ENCODE measurements at regions not wholly inside any gene's neighbourhood (a gene's known extent, or its start where the extent isn't known, plus 50 kb on each side); places are given as distances from the start of the nearest gene placed in this dataset.

- TF ChIP-seq TEAD4 (IDR thresholded peaks at IDR 0.05; ENCODE audit: low read depth, low read length) = no peak
- no peak for TF ChIP-seq JUN (IDR thresholded peaks at IDR 0.05; ENCODE audit: low read depth, low read length)
- no peak for TF ChIP-seq BCL11A (IDR thresholded peaks at IDR 0.05; ENCODE audit: low read depth in 2 of 2, low read length in 2 of 2)
Observed at GRCh38 chr18:51813740-51814139, 526.3 kb upstream of the DCC start (continued).
